NCI-H2227 treated with DMSO at 0.1 percent for 48 hours (cell line): ENCODE measurements at regions not wholly inside any gene's neighbourhood (a gene's known extent, or its start where the extent isn't known, plus 50 kb on each side); places are given as distances from the start of the nearest gene placed in this dataset.

Source experiments
- DNase-seq: peaks from one replicate; lab custom pipeline; 2025; lab: John Stamatoyannopoulos, UW

DNA sequence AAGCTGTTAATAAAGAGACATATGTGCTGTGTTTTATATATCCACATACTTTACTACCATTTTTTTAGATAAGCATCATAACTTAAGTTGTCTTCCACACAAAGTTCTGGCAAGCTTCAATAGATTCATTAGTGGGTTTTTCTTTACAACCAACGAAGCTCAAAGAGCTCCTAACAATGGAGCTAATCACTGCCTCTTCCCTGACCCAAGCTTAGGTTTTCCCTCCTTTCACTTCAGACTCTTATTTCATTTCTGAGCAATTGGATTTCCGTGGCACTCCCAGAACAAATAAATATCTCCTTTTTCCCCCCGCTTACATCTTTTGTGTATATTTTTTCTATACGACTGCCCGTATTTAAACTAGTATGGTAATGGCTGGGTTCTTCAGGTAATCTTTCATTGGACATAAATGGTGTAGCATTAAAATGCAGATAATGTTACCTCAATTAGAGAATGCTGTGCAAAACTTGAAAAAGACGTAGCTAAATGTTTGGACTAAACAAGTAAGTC is 275.5 kb upstream of the TMEM161B start:
- no peak for DNase-seq

GRCh38 chr5:88542786-88543185 is 274.1 kb upstream of the TMEM161B start:
- no peak for DNase-seq

- no peak for DNase-seq
Measured at GRCh38 chr5:88540471-88541115, 271.9 kb upstream of the TMEM161B start.

DNA sequence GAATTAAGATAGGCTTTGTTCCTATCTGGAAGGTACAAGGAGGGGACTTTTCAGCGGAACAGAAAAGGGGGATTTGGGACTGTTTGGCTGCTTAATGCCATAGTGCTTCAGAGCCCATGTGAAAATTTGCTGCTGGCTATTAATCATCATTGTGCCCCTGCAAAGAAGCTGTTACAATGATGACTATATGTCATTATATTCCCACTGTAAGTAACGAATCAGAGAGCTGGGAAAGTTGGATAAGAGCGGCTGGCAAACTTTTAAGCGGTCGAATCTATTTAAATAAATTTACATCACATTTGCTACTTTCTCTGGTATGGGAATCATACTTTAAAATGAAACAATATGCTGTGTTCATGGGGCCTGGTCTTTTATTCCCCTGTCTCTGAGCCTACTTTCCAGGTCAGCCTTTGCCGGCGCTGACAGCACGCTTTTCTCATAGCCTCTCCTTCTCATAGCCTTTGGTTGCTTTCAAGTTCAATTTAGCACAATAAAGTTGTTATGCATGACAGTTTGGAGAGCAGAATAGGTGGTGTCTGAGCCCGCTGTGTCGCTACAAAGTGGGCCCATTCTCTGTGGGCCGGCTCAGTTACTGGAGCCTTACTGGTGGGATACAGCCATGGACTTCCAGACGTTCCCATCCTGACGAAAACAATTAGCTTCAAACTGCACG is 271.2 kb upstream of the TMEM161B start:
- DNase-seq: no peak

DNA sequence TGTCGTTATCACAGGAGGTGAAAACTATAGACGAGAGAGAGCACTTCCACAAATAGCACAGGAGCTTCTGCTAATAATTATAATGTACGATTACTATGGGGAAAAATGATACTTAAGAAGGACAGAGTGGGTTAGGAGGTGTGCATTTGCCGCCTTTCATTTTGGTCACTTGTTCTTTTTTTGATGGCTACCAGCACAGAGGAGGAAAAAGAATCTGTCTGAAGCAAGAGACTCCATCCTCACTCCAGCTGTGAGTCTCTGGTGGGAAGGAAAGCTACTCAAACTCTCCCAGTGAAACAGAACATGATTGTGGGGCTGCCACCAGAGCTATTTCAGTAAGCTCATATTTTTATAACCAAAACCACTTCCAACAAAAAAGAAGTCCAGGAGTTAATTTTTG is 270.4 kb upstream of the TMEM161B start:
- DNase-seq: no peak

GRCh38 chr5:88536146-88536545 is 267.5 kb upstream of the TMEM161B start:
- no peak for DNase-seq

- no peak for DNase-seq
Measured at GRCh38 chr5:88524941-88525340, 256.3 kb upstream of the TMEM161B start.

- DNase-seq: no peak
Measured at GRCh38 chr5:88519066-88519465, 250.4 kb upstream of the TMEM161B start.

- DNase-seq: no peak
Measured at GRCh38 chr5:88518131-88519016, 249.7 kb upstream of the TMEM161B start.

DNA sequence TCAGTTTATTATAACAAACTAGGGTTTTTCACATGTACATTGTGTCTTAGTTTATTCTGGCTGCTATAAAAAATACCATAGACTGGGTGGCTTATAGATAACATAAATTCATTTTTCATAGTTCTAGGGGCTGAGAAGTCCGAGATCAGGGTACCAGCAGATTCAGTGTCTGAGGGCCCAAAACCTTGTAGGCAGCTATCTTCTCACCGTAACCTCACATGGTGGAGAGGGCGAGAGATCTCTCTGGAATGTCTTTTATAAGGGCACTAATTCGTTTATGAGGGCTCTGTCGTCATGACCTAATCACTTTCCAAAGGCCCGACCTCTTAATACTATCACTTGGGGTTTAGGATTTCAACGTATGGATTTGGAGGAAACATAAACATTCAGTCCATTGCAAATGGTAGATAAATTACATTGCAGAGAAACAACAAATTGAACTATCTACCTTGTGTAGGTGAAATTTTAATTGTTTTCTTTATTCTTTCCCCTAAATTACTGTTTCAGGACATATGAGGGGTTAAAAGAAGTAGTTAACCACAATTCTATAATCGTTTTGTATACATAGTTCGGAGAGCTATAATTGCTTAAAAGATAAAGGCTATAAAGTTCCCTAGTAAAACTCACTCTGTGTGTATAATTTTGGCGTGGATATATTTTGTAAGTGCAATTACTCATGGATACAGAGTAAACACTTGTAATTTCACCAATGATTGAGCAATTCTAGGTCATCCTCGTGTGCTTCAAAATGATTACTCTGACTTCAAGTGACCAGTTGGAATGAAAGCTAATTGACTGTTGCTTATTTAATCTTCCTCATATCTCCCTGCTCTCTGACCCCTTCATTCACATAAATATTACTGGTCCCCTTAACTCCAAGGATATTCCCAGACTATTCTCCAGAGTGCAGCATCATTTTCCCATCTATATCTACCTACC is 247.5 kb upstream of the TMEM161B start:
- DNase-seq: peak; percentile 32

- no peak for DNase-seq
Measured at GRCh38 chr5:88515068-88515467, 246.4 kb upstream of the TMEM161B start.

GRCh38 chr5:88509403-88509802 is 240.8 kb upstream of the TMEM161B start:
- DNase-seq: no peak

GRCh38 chr5:88507261-88507660 is 238.6 kb upstream of the TMEM161B start:
- no peak for DNase-seq

DNA sequence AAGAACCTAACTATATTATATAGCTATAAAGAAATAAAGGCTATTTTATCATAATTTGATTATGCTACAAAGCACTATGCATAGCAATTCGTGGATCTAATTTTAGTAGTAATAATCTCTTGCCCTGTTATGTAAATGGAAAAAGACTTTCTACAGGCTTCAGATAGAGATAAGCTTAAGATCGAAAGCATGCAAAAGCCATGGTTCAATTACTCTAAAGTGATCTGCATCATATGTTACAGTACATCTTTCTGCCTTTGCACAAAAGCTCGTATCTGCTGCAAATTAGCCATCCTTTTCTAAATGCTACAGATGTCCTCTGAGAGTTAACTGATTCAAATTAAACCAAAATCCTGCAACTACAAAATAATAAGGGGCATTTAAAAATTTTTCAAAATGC is 234.8 kb upstream of the TMEM161B start:
- no peak for DNase-seq

- no peak for DNase-seq
Measured at GRCh38 chr5:88503041-88503345, 234.3 kb upstream of the TMEM161B start.

- DNase-seq: no peak
Measured at GRCh38 chr5:88502179-88503040, 233.8 kb upstream of the TMEM161B start.

GRCh38 chr5:88495810-88496209 is 227.2 kb upstream of the TMEM161B start:
- DNase-seq: no peak

GRCh38 chr5:88490874-88491273 is 222.2 kb upstream of the TMEM161B start:
- DNase-seq: no peak

GRCh38 chr5:88489364-88489763 is 220.7 kb upstream of the TMEM161B start:
- DNase-seq: no peak

DNA sequence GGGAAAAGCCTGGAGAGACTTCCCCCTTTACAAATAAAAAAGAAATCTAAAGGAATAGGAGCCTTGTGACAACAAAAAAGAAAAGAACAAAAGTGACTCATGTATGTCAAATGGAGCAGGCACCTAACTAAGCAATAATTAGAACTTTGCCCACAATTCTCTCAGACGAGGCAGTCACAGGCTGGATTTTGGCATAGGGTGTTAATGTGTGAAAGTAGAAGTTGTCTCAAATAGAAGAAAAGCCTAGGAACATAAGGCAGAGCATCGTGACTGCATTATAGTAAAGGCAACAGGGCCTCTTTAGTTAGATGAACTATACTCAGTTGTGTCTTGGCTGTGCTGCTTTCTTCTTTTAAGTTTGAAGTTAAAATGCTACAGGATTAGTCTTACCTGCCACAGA is 219.9 kb upstream of the TMEM161B start:
- DNase-seq: no peak

DNA sequence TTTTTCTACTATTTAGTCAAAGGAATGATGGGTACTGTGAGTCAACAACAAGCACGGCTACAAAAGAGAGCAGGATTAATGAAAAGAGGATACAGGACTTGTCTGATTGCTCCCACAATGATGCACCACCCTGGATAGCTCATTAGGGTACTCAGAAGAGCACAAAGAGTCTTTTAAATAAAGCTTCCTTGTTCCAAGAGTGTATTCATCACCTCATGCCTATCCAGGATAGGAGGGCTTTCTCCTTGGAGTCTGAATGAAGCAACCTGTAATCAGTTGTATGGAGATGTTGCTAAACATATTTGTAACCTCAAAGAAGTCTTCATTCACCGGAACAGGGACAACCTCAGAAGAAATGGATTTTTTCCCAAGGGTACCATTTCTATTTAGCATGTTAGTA is 219.5 kb upstream of the TMEM161B start:
- no peak for DNase-seq
